Lower leg skin (tissue), 3 donors: ENCODE measurements at regions not wholly inside any gene's neighbourhood (a gene's known extent, or its start where the extent isn't known, plus 50 kb on each side); places are given as distances from the start of the nearest gene placed in this dataset.

ENCODE experiments used
- CTCF ChIP-seq, 3 donors: fragments of 450-650 bp; IDR thresholded peaks; one replicate each; pipeline ENCODE4 v1.5.1; 2016; ENCODE audit warnings: antibody characterized with exemption in 3 of 3, mild to moderate bottlenecking in 3 of 3, moderate library complexity in 2 of 3
- POLR2A ChIP-seq, 2 donors: fragments of 450-650 bp; IDR thresholded peaks; one replicate each; pipeline ENCODE4 v1.6.1; 2016 to 2017; ENCODE audit warnings: antibody characterized with exemption in 2 of 2, mild to moderate bottlenecking in 1 of 2, moderate library complexity in 1 of 2

DNA sequence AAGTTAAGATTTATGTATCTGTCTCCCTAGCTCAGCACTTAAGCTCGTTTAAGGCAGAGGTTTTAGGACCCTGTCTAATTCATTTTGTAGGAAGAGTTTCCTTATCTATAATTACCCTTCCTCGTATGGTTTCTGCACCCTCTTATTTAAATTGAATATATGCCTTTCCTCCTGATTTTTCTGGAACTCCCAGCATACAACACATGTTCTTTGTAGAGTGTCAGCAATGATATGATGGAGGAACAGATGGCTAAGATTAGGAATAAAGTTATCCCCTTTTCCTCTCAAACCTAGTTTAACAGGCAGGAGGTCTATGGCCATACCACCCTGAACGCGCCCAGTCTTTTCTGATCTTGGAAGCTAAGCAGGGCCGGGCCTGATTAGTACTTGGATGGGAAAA, 359.5 kb downstream of the PCDH17 start:
- TF ChIP-seq CTCF (IDR thresholded peaks at IDR 0.05) (no peak), POLR2A (IDR thresholded peaks at IDR 0.05) (no peak)
